ENCODE measurements at regions not wholly inside any gene's neighbourhood (a gene's known extent, or its start where the extent isn't known, plus 50 kb on each side); places are given as distances from the start of the nearest gene placed in this dataset.

DNA sequence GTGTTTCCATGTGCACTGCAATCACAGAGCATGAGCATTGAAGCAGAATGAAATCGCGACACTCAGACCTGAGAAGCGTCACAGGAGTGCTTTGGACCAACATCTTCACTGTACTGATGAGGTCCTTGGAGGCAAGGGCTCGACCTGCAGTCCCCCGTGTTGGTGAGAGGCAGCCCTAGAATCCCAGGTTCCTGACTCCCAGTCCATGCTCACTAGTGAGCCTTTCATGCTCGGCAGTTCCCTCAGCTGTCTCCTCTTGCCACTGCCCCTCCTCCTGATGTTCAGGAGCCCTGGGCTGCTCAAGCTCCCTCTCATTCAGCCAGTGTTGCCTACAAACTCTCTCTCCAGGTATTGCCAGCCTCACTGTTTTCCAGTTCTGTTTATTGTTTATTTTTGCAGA, 291.4 kb downstream of the DYSF start:
- Histone ChIP-seq H3K4me1 (ENCODE audit: low read depth, poor library complexity, severe bottlenecking) (peaks cover 12% of the 10 kb centered on the region), H3K4me2 (no peak overlapping the region), H2AFZ (ENCODE audit: low read depth) (no peak overlapping the region), H3K36me3 (ENCODE audit: insufficient read depth) (no peaks in the 10 kb centered on the region), H3K27ac (no peak overlapping the region), H3K27me3 (ENCODE audit: insufficient read depth, low read depth) (no peaks in the 10 kb centered on the region), H3K4me3 (IDR thresholded peaks at IDR 0.05; ENCODE audit: insufficient read depth, low read depth, low read length) (no peak overlapping the region), H3K9ac (no peak overlapping the region), H3K79me2 (ENCODE audit: insufficient read depth, low read depth) (no peaks in the 10 kb centered on the region), H4K20me1 (ENCODE audit: insufficient read depth) (no peaks in the 10 kb centered on the region)
- TF ChIP-seq, protein P1, sequence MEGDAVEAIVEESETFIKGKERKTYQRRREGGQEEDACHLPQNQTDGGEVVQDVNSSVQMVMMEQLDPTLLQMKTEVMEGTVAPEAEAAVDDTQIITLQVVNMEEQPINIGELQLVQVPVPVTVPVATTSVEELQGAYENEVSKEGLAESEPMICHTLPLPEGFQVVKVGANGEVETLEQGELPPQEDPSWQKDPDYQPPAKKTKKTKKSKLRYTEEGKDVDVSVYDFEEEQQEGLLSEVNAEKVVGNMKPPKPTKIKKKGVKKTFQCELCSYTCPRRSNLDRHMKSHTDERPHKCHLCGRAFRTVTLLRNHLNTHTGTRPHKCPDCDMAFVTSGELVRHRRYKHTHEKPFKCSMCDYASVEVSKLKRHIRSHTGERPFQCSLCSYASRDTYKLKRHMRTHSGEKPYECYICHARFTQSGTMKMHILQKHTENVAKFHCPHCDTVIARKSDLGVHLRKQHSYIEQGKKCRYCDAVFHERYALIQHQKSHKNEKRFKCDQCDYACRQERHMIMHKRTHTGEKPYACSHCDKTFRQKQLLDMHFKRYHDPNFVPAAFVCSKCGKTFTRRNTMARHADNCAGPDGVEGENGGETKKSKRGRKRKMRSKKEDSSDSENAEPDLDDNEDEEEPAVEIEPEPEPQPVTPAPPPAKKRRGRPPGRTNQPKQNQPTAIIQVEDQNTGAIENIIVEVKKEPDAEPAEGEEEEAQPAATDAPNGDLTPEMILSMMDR (conservative IDR thresholded peaks at IDR 0.05; ENCODE audit: low read depth, low read length): no peak

GRCh38 chr2:71743995-71744675, 290.8 kb downstream of the DYSF start:
- Histone ChIP-seq H3K79me2 (ENCODE audit: insufficient read depth, low read depth) (no peaks in the 10 kb centered on the region), H3K27me3 (ENCODE audit: insufficient read depth, low read depth) (no peaks in the 10 kb centered on the region), H3K9ac (no peak overlapping the region), H3K4me2 (no peak overlapping the region), H4K20me1 (ENCODE audit: insufficient read depth) (no peaks in the 10 kb centered on the region), H3K27ac (no peak overlapping the region), H3K4me1 (ENCODE audit: low read depth, poor library complexity, severe bottlenecking) (peaks cover 12% of the 10 kb centered on the region), H3K4me3 (IDR thresholded peaks at IDR 0.05; ENCODE audit: insufficient read depth, low read depth, low read length) (no peak overlapping the region), H2AFZ (ENCODE audit: low read depth) (no peak overlapping the region), H3K36me3 (ENCODE audit: insufficient read depth) (no peaks in the 10 kb centered on the region)
- TF ChIP-seq, protein P1 (conservative IDR thresholded peaks at IDR 0.05; ENCODE audit: low read depth, low read length): no peak

- H3K4me2 ChIP-seq: no peak overlapping the region
- H3K4me1 ChIP-seq (ENCODE audit: low read depth, poor library complexity, severe bottlenecking): peaks cover 12% of the 10 kb centered on the region
- H4K20me1 ChIP-seq (ENCODE audit: insufficient read depth): no peaks in the 10 kb centered on the region
- no peaks in the 10 kb centered on the region for H3K79me2 ChIP-seq (ENCODE audit: insufficient read depth, low read depth)
- H3K36me3 ChIP-seq (ENCODE audit: insufficient read depth): no peaks in the 10 kb centered on the region
- TF ChIP-seq, protein P1 (conservative IDR thresholded peaks at IDR 0.05; ENCODE audit: low read depth, low read length): no peak
- no peak overlapping the region for H2AFZ ChIP-seq (ENCODE audit: low read depth)
- no peak overlapping the region for H3K4me3 ChIP-seq (IDR thresholded peaks at IDR 0.05; ENCODE audit: insufficient read depth, low read depth, low read length)
- H3K9ac ChIP-seq: no peak overlapping the region
- no peak overlapping the region for H3K27ac ChIP-seq
- no peaks in the 10 kb centered on the region for H3K27me3 ChIP-seq (ENCODE audit: insufficient read depth, low read depth)
These were observed 289.7 kb downstream of the DYSF start for GRCh38 chr2:71742953-71743601.

GRCh38 chr2:71736986-71737385, 283.6 kb downstream of the DYSF start:
- Histone ChIP-seq H3K36me3 (ENCODE audit: insufficient read depth) (no peaks in the 10 kb centered on the region), H3K27me3 (ENCODE audit: insufficient read depth, low read depth) (no peaks in the 10 kb centered on the region), H3K9ac (no peak overlapping the region), H3K4me2 (no peak overlapping the region), H2AFZ (ENCODE audit: low read depth) (no peak overlapping the region), H3K79me2 (ENCODE audit: insufficient read depth, low read depth) (no peaks in the 10 kb centered on the region), H4K20me1 (ENCODE audit: insufficient read depth) (no peaks in the 10 kb centered on the region), H3K27ac (no peak overlapping the region), H3K4me3 (IDR thresholded peaks at IDR 0.05; ENCODE audit: insufficient read depth, low read depth, low read length) (no peak overlapping the region), H3K4me1 (ENCODE audit: low read depth, poor library complexity, severe bottlenecking) (no peaks in the 10 kb centered on the region)
- TF ChIP-seq, protein P1 (conservative IDR thresholded peaks at IDR 0.05; ENCODE audit: low read depth, low read length): no peak
